Uterus (tissue), 2 donors: ENCODE measurements at regions not wholly inside any gene's neighbourhood (a gene's known extent, or its start where the extent isn't known, plus 50 kb on each side); places are given as distances from the start of the nearest gene placed in this dataset.

Source experiments
- POLR2A ChIP-seq, 2 donors: fragments of 450-650 bp; IDR thresholded peaks; one replicate each; pipeline ENCODE4 v1.6.1; 2016; ENCODE audit warnings: antibody characterized with exemption in 2 of 2, mild to moderate bottlenecking in 1 of 2, moderate library complexity in 1 of 2
- TF ChIP-seq, protein P1 (sequence below), 4 experiments: fragments of 200-600 bp in 2 of 4; fragments of 450-650 bp in 2 of 4; sonication (generic) in 2 of 4; IDR thresholded peaks; one replicate each; pipeline ENCODE4 v1.5.1; 2016 to 2019; ENCODE audit warnings: antibody characterized with exemption in 4 of 4, mild to moderate bottlenecking in 2 of 4, moderate library complexity in 1 of 4

DNA sequence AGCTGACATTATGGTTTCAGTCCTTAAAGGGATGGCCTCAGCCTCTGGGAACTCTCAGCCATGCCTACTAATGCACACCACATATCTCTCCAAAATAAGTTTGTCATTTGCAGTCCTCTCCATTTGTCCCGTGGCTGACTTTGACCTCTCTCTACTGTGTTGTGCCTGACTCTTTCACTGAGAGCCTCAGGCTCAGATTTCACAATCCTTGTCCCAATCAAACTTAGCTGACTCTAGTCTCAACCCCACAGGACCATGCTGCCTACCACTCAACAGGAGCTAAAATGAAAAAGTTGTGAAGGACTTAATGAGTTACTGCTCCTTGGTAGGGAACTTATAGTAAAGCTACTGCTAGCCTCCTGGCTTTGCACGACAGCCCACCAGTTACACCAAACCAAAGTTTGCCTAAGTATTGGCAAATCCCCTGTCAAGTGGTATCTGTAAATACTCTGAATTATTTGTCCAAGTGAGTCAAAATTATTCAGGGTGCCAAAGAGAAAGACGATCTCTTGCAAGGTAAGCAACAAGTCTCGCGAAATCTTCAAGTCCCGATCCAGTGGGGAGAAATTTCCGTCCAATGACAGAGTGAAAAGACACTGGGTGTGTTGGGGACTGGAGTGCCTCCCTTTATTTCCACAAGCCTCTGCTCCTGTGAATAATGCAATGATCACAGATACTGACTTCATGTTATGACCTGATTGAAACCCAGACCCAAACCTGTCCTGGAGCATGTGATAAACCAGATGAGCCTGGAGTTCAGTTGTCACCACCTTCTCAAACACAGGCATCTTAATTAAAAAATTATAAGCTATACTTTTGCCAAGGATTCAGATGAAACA lies 124.4 kb upstream of the FOXQ1 start:
- TF ChIP-seq, protein P1, sequence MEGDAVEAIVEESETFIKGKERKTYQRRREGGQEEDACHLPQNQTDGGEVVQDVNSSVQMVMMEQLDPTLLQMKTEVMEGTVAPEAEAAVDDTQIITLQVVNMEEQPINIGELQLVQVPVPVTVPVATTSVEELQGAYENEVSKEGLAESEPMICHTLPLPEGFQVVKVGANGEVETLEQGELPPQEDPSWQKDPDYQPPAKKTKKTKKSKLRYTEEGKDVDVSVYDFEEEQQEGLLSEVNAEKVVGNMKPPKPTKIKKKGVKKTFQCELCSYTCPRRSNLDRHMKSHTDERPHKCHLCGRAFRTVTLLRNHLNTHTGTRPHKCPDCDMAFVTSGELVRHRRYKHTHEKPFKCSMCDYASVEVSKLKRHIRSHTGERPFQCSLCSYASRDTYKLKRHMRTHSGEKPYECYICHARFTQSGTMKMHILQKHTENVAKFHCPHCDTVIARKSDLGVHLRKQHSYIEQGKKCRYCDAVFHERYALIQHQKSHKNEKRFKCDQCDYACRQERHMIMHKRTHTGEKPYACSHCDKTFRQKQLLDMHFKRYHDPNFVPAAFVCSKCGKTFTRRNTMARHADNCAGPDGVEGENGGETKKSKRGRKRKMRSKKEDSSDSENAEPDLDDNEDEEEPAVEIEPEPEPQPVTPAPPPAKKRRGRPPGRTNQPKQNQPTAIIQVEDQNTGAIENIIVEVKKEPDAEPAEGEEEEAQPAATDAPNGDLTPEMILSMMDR (IDR thresholded peaks at IDR 0.05): no peak
- TF ChIP-seq POLR2A (IDR thresholded peaks at IDR 0.05): no peak
